Erythroblast (primary cell): ENCODE measurements at regions not wholly inside any gene's neighbourhood (a gene's known extent, or its start where the extent isn't known, plus 50 kb on each side); places are given as distances from the start of the nearest gene placed in this dataset.

Experiments
- GATA1 ChIP-seq: IDR thresholded peaks from 2 replicates; pipeline ENCODE4 v1.6.1; 2011; ENCODE audit warnings: low read depth, mild to moderate bottlenecking, control low read depth, low read length, moderate library complexity
- POLR2A ChIP-seq: IDR thresholded peaks from 2 replicates; pipeline ENCODE4 v1.6.1; 2011; ENCODE audit warnings: mild to moderate bottlenecking, low read length

DNA sequence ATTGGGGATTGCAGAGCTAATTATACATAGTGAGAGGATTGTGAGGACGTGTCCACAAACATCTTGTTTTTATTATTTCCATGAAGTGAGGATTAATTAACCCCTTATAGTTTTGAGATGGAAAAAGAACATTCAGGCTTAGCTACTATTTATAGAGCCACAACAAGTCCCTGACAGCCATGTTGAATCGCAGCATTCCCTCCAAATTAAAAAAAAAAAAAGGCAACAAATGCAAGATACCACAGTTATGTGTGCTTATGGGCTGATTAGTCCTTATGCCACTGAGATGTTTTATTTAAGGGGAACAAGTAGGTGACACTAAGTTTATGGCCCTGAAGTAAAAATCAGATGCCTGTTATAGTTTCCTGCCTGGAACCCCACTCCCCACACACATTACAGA is 350.3 kb downstream of the GPAM start:
- no peak for TF ChIP-seq POLR2A
- no peak for TF ChIP-seq GATA1
